ENCODE measurements at regions not wholly inside any gene's neighbourhood (a gene's known extent, or its start where the extent isn't known, plus 50 kb on each side); places are given as distances from the start of the nearest gene placed in this dataset.
"Not testable (repeated sequence)": the region's sequence is repeated elsewhere in the genome, so short reads cannot be mapped to it uniquely, and the experiment has no call there.

- intact Hi-C loops (cut with DNase I): no loop called here
- no peak for DNase-seq
- H3K9me3 ChIP-seq: no peaks in the 10 kb centered on the region
- 66 to 88% methylated on average over 7 of the region's 7 CpGs for WGBS, 2 donors
- H3K4me3 ChIP-seq: no peak overlapping the region
- no peak overlapping the region for H3K27ac ChIP-seq
- TF ChIP-seq POLR2A (IDR thresholded peaks at IDR 0.05) (no peak), CTCF (IDR thresholded peaks at IDR 0.05) (no peak)
- H3K36me3 ChIP-seq: no peaks in the 10 kb centered on the region
- no peaks in the 10 kb centered on the region for H3K27me3 ChIP-seq
- H3K4me1 ChIP-seq: no peaks in the 10 kb centered on the region
These were observed 67.5 kb upstream of the RNPC3 start for GRCh38 chr1:103457886-103458455.

GRCh38 chr1:103448560-103448959, 76.9 kb upstream of the RNPC3 start:
- H3K27ac ChIP-seq: no peak overlapping the region
- intact Hi-C loops (cut with DNase I): no loop called here
- WGBS, 2 donors: 19 to 33% methylated on average over 1 of the region's 1 CpG
- no peak overlapping the region for H3K4me3 ChIP-seq
- no peaks in the 10 kb centered on the region for H3K27me3 ChIP-seq
- H3K4me1 ChIP-seq: no peaks in the 10 kb centered on the region
- no peaks in the 10 kb centered on the region for H3K9me3 ChIP-seq
- TF ChIP-seq POLR2A (IDR thresholded peaks at IDR 0.05): no peak
- TF ChIP-seq CTCF (IDR thresholded peaks at IDR 0.05): no peak
- H3K36me3 ChIP-seq: no peaks in the 10 kb centered on the region
- no peak for DNase-seq

GRCh38 chr1:103447471-103447870, 78.0 kb upstream of the RNPC3 start:
- Histone ChIP-seq H3K27ac (no peak overlapping the region), H3K27me3 (no peaks in the 10 kb centered on the region), H3K36me3 (no peaks in the 10 kb centered on the region), H3K9me3 (no peaks in the 10 kb centered on the region), H3K4me3 (no peak overlapping the region), H3K4me1 (no peaks in the 10 kb centered on the region)
- 73% methylated on average over 1 of the region's 1 CpG for WGBS, 2 donors
- no peak for DNase-seq
- TF ChIP-seq CTCF (IDR thresholded peaks at IDR 0.05) (no peak), POLR2A (IDR thresholded peaks at IDR 0.05) (no peak)
- intact Hi-C loops (cut with DNase I): no loop called here

- no peak for DNase-seq
- Histone ChIP-seq H3K36me3 (no peaks in the 10 kb centered on the region), H3K27me3 (no peaks in the 10 kb centered on the region), H3K4me3 (no peak overlapping the region), H3K27ac (no peak overlapping the region), H3K4me1 (no peaks in the 10 kb centered on the region), H3K9me3 (no peaks in the 10 kb centered on the region)
- intact Hi-C loops (cut with DNase I): no loop called here
- TF ChIP-seq CTCF (IDR thresholded peaks at IDR 0.05) (no peak), POLR2A (IDR thresholded peaks at IDR 0.05) (no peak)
- 37 to 51% methylated on average over 3 of the region's 3 CpGs for WGBS, 2 donors
These were observed 84.2 kb upstream of the RNPC3 start for GRCh38 chr1:103441342-103441741.

- intact Hi-C loops (cut with DNase I); H3K27ac ChIP-seq: not testable (repeated sequence)
These were observed 88.9 kb upstream of the RNPC3 start for GRCh38 chr1:103436568-103437100.

GRCh38 chr1:103435443-103435842, 90.1 kb upstream of the RNPC3 start:
- Histone ChIP-seq H3K36me3 (no peaks in the 10 kb centered on the region), H3K27ac (no peak overlapping the region), H3K4me3 (no peak overlapping the region), H3K27me3 (no peaks in the 10 kb centered on the region), H3K9me3 (no peaks in the 10 kb centered on the region), H3K4me1 (no peaks in the 10 kb centered on the region)
- intact Hi-C loops (cut with DNase I): no loop called here
- TF ChIP-seq POLR2A (IDR thresholded peaks at IDR 0.05) (no peak), CTCF (IDR thresholded peaks at IDR 0.05) (no peak)
- no peak for DNase-seq
- 29 to 36% methylated on average over 1 of the region's 1 CpG for WGBS, 2 donors

More at GRCh38 chr1:103436568-103437100, 88.9 kb upstream of the RNPC3 start:
- not testable (repeated sequence) for H3K9me3 ChIP-seq, H3K4me1 ChIP-seq, DNase-seq, H3K36me3 ChIP-seq, H3K27me3 ChIP-seq, H3K4me3 ChIP-seq
- WGBS, 2 donors: 84 to 85% methylated on average over 4 of the region's 4 CpGs
